Effector memory CD4-positive, alpha-beta T cell (primary cell): ENCODE measurements at regions not wholly inside any gene's neighbourhood (a gene's known extent, or its start where the extent isn't known, plus 50 kb on each side); places are given as distances from the start of the nearest gene placed in this dataset.

Experiments
- DNase-seq, 3 donors: peaks; one replicate each; pipeline ENCODE4 v3.0.0-alpha.2; 2020
- H3K27ac ChIP-seq: 2 replicates; pipeline ENCODE4 v1.7.0; 2013; ENCODE audit warnings: mild to moderate bottlenecking, low read length, moderate library complexity; ENCODE audit not compliant: insufficient read depth, poor library complexity, severe bottlenecking
- H3K27me3 ChIP-seq: replicated peaks from 2 replicates; pipeline ENCODE4 v1.7.0; 2013; ENCODE audit warnings: mild to moderate bottlenecking, low read length; ENCODE audit not compliant: insufficient read depth, control insufficient read depth, poor library complexity, severe bottlenecking
- H3K36me3 ChIP-seq: 2 replicates; pipeline ENCODE4 v1.7.0; 2013; ENCODE audit warnings: mild to moderate bottlenecking, low read length, moderate library complexity; ENCODE audit not compliant: control insufficient read depth, insufficient read depth
- H3K4me1 ChIP-seq: 2 replicates; pipeline ENCODE4 v1.7.0; 2013; ENCODE audit warnings: low read length, mild to moderate bottlenecking; ENCODE audit not compliant: control insufficient read depth, insufficient read depth, poor library complexity, severe bottlenecking
- H3K4me3 ChIP-seq: 2 replicates; pipeline ENCODE4 v1.7.0; 2013; ENCODE audit warnings: low read length, low read depth, mild to moderate bottlenecking; ENCODE audit not compliant: insufficient read depth, poor library complexity, severe bottlenecking
- H3K9me3 ChIP-seq: 2 replicates; pipeline ENCODE4 v1.7.0; 2013; ENCODE audit warnings: mild to moderate bottlenecking, low read length, moderate library complexity; ENCODE audit not compliant: control insufficient read depth

GRCh38 chr5:68821056-68821455, 272.8 kb upstream of the SLC30A5 start:
- Histone ChIP-seq H3K4me1 (no peaks in the 10 kb centered on the region), H3K4me3 (no peak overlapping the region), H3K27ac (no peak overlapping the region), H3K9me3 (no peaks in the 10 kb centered on the region), H3K27me3 (peaks cover 4% of the 10 kb centered on the region), H3K36me3 (no peaks in the 10 kb centered on the region)
- DNase-seq: no peak

- Histone ChIP-seq H3K9me3 (no peaks in the 10 kb centered on the region), H3K36me3 (no peaks in the 10 kb centered on the region), H3K27ac (no peak overlapping the region), H3K27me3 (peaks cover 1% of the 10 kb centered on the region), H3K4me1 (no peaks in the 10 kb centered on the region), H3K4me3 (no peak overlapping the region)
- DNase-seq: no peak
These were observed 271.0 kb upstream of the SLC30A5 start for GRCh38 chr5:68822796-68823195.

- Histone ChIP-seq H3K4me3 (no peak overlapping the region), H3K27ac (no peak overlapping the region), H3K9me3 (no peaks in the 10 kb centered on the region), H3K27me3 (no peaks in the 10 kb centered on the region), H3K4me1 (no peaks in the 10 kb centered on the region), H3K36me3 (no peaks in the 10 kb centered on the region)
- DNase-seq: no peak
These were observed 270.5 kb upstream of the SLC30A5 start for GRCh38 chr5:68823301-68823700.

GRCh38 chr5:68830377-68830898, 263.4 kb upstream of the SLC30A5 start:
- no peak overlapping the region for H3K4me3 ChIP-seq
- H3K4me1 ChIP-seq: no peaks in the 10 kb centered on the region
- no peak for DNase-seq
- no peak overlapping the region for H3K27ac ChIP-seq
- H3K36me3 ChIP-seq: no peaks in the 10 kb centered on the region
- no peaks in the 10 kb centered on the region for H3K27me3 ChIP-seq
- no peaks in the 10 kb centered on the region for H3K9me3 ChIP-seq

- Histone ChIP-seq H3K27ac (no peak overlapping the region), H3K4me3 (no peak overlapping the region), H3K36me3 (no peaks in the 10 kb centered on the region), H3K27me3 (no peaks in the 10 kb centered on the region), H3K4me1 (no peaks in the 10 kb centered on the region), H3K9me3 (no peaks in the 10 kb centered on the region)
- DNase-seq: no peak
These were observed 259.3 kb upstream of the SLC30A5 start for GRCh38 chr5:68834491-68834981.

GRCh38 chr5:68838157-68838718, 255.6 kb upstream of the SLC30A5 start:
- no peak for DNase-seq
- no peak overlapping the region for H3K27ac ChIP-seq
- H3K4me3 ChIP-seq: no peak overlapping the region
- H3K36me3 ChIP-seq: no peaks in the 10 kb centered on the region
- H3K27me3 ChIP-seq: no peaks in the 10 kb centered on the region
- no peaks in the 10 kb centered on the region for H3K9me3 ChIP-seq
- H3K4me1 ChIP-seq: no peaks in the 10 kb centered on the region

GRCh38 chr5:68839019-68839552, 254.7 kb upstream of the SLC30A5 start:
- Histone ChIP-seq H3K4me1 (no peaks in the 10 kb centered on the region), H3K27ac (no peak overlapping the region), H3K9me3 (no peaks in the 10 kb centered on the region), H3K36me3 (no peaks in the 10 kb centered on the region), H3K4me3 (no peak overlapping the region), H3K27me3 (no peaks in the 10 kb centered on the region)
- DNase-seq: no peak

GRCh38 chr5:68843624-68844364, 250.0 kb upstream of the SLC30A5 start:
- H3K36me3 ChIP-seq: no peaks in the 10 kb centered on the region
- H3K4me1 ChIP-seq: no peaks in the 10 kb centered on the region
- H3K4me3 ChIP-seq: no peak overlapping the region
- no peaks in the 10 kb centered on the region for H3K9me3 ChIP-seq
- no peak overlapping the region for H3K27ac ChIP-seq
- DNase-seq: no peak
- no peaks in the 10 kb centered on the region for H3K27me3 ChIP-seq

- H3K27ac ChIP-seq: no peak overlapping the region
- H3K4me3 ChIP-seq: no peak overlapping the region
- H3K27me3 ChIP-seq: no peaks in the 10 kb centered on the region
- H3K36me3 ChIP-seq: no peaks in the 10 kb centered on the region
- DNase-seq: no peak
- H3K4me1 ChIP-seq: no peaks in the 10 kb centered on the region
- H3K9me3 ChIP-seq: no peaks in the 10 kb centered on the region
These were observed 248.7 kb upstream of the SLC30A5 start for GRCh38 chr5:68845131-68845530.

GRCh38 chr5:68846828-68847227, 247.0 kb upstream of the SLC30A5 start:
- H3K27me3 ChIP-seq: no peaks in the 10 kb centered on the region
- DNase-seq: no peak
- H3K27ac ChIP-seq: no peak overlapping the region
- no peak overlapping the region for H3K4me3 ChIP-seq
- H3K36me3 ChIP-seq: no peaks in the 10 kb centered on the region
- H3K9me3 ChIP-seq: no peaks in the 10 kb centered on the region
- H3K4me1 ChIP-seq: no peaks in the 10 kb centered on the region
